C4-2B (cell line): ENCODE measurements at regions not wholly inside any gene's neighbourhood (a gene's known extent, or its start where the extent isn't known, plus 50 kb on each side); places are given as distances from the start of the nearest gene placed in this dataset.
"Not testable (repeated sequence)": the region's sequence is repeated elsewhere in the genome, so short reads cannot be mapped to it uniquely, and the experiment has no call there.

ENCODE experiments used
- H3K27ac ChIP-seq: fragments of 450-650 bp; 2 replicates; pipeline ENCODE4 v1.5.1; 2017
- ZFX ChIP-seq: fragments of 450-650 bp; IDR thresholded peaks from 2 replicates; pipeline ENCODE4 v1.6.1; 2017
- TF ChIP-seq, protein P1 (sequence below): fragments of 450-650 bp; conservative IDR thresholded peaks from 2 replicates; pipeline ENCODE4 v1.5.1; 2017; ENCODE audit warnings: mild to moderate bottlenecking

DNA sequence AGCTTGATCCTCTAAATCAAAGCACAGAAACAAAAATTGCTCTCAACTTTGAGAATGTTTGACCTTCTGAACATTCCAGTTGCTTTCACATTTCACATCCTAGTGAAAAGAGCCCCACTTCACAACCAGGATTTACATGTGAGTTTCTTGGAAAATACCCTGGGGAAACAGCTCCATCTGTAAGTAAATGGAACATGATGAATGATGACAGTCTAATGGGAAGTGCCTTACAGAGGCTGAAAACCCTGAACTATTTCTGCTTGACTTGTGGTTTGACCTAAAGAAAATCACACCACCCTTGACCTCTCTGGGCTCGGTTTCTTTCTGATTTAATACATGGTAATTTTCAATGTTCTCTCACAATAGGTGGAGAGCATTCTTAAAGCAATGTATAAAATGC is 499.4 kb upstream of the API5 start:
- TF ChIP-seq ZFX: no peak
- TF ChIP-seq, protein P1, sequence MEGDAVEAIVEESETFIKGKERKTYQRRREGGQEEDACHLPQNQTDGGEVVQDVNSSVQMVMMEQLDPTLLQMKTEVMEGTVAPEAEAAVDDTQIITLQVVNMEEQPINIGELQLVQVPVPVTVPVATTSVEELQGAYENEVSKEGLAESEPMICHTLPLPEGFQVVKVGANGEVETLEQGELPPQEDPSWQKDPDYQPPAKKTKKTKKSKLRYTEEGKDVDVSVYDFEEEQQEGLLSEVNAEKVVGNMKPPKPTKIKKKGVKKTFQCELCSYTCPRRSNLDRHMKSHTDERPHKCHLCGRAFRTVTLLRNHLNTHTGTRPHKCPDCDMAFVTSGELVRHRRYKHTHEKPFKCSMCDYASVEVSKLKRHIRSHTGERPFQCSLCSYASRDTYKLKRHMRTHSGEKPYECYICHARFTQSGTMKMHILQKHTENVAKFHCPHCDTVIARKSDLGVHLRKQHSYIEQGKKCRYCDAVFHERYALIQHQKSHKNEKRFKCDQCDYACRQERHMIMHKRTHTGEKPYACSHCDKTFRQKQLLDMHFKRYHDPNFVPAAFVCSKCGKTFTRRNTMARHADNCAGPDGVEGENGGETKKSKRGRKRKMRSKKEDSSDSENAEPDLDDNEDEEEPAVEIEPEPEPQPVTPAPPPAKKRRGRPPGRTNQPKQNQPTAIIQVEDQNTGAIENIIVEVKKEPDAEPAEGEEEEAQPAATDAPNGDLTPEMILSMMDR: no peak
- H3K27ac ChIP-seq: no peak overlapping the region

DNA sequence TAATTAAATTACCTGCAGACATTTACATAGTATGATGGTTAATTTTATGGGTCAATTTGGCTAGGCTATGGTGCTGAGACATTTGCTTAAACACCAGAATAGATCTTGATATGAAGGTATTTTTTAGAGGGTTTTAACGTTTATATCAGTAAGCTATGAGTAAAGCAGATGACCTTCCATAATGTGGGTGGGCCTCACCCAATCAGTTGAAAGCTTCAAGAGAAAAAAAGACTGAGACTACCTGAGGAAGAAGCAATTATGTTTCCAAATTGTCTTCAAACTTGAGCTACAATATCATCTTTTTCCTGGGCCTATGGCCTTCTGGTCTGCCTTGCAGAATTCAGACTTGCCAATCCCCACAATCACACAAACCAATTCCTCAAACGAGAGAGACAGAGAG is 498.8 kb upstream of the API5 start:
- H3K27ac ChIP-seq: no peak overlapping the region
- no peak for TF ChIP-seq ZFX
- TF ChIP-seq, protein P1: no peak

DNA sequence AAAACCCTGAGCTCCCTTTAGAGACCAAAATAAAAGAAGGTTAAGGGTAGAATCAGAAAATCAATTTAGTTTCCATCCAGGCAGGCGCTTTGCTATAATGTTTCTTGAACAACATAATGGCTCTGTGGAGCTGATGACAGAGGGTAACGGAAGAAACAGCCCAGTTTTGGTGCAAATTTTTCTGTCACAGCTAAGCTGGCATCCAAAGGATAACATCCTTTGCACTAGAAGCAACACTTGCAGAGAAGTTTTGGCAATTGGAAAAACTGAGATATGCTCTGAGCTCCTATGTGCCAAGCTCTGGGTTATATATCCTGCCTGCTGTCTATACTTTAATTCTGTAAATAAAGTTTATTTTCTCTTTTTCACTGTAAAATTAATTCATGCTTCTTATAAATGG is 495.3 kb upstream of the API5 start:
- TF ChIP-seq, protein P1: no peak
- no peak for TF ChIP-seq ZFX

DNA sequence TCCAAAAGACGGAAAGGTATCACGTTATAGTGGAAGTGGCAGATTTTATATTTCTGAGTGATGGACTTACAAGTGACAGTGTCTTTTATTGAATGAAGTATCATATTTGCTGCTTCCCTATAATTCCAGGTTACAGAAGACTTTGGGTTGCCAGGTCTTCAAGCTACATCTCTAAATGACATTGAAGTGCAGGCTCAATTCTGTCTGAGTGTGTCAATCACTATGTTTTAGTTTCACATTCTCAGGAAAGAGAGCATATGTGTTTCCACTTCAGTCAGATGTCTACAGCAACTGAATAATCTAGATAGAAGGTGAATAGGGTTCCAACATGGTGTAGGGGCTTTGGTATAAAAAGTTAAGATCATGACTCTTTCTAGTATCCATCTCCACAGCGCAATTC is 492.7 kb upstream of the API5 start:
- no peak overlapping the region for H3K27ac ChIP-seq
- TF ChIP-seq, protein P1: no peak
- TF ChIP-seq ZFX: no peak

More for the DNA sequence above, 495.3 kb upstream of the API5 start:
- no peak overlapping the region for H3K27ac ChIP-seq

DNA sequence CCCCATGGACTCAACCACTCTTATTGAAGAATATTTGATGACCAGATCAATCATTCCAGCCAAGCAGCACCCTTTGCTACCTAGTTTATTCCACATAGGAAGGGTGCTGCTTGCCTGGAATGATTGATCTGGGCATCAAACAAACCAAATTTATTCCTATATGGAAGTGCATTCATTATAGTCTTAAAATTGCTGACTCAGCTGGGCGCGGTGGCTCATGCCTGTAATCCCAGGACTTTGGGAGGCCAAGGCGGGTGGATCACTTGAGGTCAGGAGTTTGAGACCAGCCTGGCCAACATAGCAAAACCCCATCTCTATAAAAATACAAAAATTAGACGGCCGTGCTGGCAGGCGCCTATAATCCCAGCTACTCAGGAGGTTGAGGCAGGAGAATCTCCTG is 489.6 kb upstream of the API5 start:
- H3K27ac ChIP-seq: not testable (repeated sequence)

DNA sequence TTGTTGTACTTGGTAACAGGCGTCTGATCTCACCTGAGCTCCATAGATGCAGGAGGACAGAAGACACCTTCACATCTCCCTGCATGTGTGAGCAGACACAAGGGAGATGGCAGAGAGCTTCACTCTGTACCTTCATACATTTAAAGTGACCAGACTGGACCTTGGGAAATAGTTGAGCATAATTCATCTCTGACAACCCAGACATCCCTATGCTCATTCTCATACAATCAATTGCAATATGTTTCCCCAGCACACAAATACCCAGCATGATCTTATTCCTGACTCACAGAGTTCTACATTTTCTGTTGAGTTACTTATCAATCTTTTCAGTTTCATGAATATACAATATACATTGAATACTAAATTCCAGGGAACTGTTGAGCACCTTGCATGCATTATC is 488.2 kb upstream of the API5 start:
- no peak for TF ChIP-seq ZFX
- TF ChIP-seq, protein P1: no peak
- no peak overlapping the region for H3K27ac ChIP-seq

DNA sequence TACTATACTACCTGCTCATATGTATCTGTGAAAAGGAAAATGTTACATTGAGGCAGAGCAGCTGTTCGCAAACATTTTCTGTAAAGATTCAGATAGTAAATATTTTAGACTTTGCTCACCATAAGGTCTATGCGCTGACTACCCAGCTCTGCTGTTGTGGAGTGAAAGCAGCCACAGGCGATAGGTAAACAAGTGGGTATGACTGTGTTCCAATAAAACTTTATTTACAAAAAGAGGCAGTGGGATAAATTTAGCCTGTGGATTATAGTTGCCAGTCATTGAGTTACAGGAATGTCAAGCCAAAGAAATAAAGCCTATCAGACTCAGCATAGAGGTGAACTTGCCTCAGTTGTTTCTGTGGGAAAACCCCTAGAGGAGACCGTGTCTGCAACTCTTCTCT is 487.7 kb upstream of the API5 start:
- no peak for TF ChIP-seq ZFX
- TF ChIP-seq, protein P1: no peak
- H3K27ac ChIP-seq: no peak overlapping the region; the same call in 1 of the 2 replicates

DNA sequence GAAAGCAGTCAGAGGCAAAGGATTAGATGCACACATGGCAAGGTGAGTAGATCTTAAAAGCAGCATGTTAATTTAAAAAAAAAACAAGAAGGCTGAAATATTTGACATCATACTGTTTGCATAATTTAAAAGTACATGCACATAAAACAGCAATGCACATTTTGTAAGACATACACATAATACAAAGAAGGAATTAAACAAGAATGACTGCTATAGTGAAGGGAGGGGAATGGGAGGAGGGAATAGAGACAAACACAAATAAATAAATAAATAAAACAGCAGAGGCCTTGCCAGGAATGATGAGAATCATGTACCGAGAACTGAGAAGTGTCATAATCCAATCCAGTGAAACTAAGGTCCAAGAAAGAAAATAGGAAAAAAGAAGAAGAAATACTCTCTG is 486.2 kb upstream of the API5 start:
- no peak overlapping the region for H3K27ac ChIP-seq
- no peak for TF ChIP-seq ZFX
- TF ChIP-seq, protein P1: no peak
